GM10266 (cell line): ENCODE measurements at regions not wholly inside any gene's neighbourhood (a gene's known extent, or its start where the extent isn't known, plus 50 kb on each side); places are given as distances from the start of the nearest gene placed in this dataset.

Experiments
- DNase-seq: peaks from one replicate; pipeline ENCODE4 v3.0.0; 2012; ENCODE audit errors: extremely low spot score
- CTCF ChIP-seq: IDR thresholded peaks from 2 replicates; pipeline ENCODE4 v1.5.1; 2012; ENCODE audit warnings: mild to moderate bottlenecking, low read depth; ENCODE audit not compliant: control insufficient read depth, insufficient read depth; ENCODE audit errors: missing control alignments

DNA sequence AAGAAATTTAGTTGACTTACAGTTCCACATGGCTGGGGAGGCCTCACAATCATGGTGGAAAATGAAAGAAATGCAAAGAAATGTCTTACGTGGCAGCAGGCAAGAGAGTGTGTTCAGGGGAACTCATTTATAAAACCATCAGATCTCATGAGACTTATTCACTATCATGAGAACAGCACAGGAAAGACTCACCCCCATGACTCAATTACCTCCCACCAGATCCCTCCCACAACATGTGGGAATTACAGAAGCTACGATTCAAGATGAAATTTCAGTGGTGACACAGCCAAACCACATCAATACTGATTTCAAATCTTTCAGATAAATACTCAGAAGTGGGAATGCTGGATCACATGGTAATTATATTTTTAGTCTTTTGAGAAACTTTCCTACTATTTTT is 1357.9 kb downstream of the SLITRK5 start:
- no peak for TF ChIP-seq CTCF
- DNase-seq, result no peak

DNA sequence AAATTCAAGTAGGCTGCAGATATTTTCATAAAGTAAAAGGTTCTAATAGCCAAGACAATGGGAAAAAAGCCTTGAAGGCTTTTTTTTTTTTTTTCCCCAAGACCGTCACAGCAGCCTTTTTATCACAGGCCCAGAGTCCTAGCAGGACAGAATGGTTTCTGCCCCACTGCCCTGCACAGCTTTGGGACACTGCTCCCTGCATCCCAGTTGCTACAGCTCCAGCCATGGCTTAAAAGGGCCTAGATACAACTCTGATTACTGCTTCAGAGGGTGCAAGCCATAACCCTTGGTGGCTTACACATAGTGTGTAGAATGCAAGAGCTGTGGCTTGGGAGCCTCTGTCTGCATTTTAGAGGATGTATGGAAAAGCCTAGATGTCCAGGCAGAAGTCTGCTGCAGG is 1362.8 kb downstream of the SLITRK5 start:
- no peak for TF ChIP-seq CTCF
- no peak for DNase-seq

DNA sequence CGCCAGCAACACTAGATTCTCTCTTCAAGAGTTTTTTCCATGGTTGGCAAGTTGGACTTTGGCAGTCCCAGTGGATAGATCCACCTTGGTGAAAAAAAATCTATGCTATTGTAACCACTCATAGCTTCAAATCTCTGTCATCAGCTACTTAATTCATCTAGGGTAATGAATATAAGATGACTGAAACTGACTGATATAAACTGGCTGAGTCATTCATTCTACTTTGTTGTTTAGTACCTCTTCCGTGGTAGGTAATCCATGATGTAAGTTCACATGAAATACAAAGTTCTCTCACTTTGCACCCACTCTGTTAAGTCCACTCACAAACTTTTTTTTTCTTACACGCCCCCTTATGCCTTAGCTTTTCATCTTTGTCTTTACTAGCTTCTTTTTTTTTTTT is 1381.5 kb downstream of the SLITRK5 start:
- DNase-seq, result no peak
- TF ChIP-seq CTCF, result no peak

DNA sequence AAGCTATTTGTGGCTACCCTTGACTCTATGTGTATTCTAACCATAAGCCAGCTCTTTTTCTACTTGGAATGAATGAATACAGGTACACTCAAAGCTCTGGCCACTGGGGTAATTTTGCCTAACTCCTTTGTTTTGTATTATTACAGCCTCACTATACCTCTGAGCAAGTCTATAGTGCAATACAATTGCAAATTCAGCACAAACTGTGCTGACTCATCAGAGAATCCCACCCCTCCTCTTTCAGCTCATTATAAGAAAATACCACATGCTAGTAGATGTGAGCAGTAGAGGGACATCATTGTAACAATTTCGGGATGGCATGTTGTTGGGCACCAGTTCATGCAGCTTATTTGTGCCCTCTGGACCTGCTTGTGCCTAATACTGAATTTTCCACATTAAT is 1382.2 kb downstream of the SLITRK5 start:
- no peak for TF ChIP-seq CTCF
- DNase-seq, result no peak

DNA sequence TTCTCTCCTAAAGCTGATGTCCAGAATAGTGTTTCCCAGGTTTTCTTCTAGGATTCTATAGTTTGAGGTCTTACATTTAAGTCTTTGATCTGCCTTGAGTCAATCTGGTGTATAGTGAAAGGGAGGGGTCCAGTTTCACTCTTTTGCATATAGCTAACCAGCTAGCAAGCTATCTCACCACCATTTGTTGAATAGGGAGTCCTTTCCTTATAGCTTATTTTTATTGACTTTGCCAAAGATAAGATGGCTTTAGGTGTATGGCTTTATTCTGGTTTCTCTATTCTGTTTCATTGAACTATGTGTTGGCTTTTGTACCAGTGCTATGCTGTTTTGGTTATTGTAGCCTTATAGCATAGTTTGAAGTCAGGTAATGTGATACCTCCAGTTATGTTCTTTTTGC is 1386.1 kb downstream of the SLITRK5 start:
- TF ChIP-seq CTCF, result no peak
- no peak for DNase-seq

GRCh38 chr13:89057862-89058261 is 1386.7 kb downstream of the SLITRK5 start:
- TF ChIP-seq CTCF, result no peak
- no peak for DNase-seq

- no peak for TF ChIP-seq CTCF
- no peak for DNase-seq
Measured at GRCh38 chr13:89061821-89062220, 1390.7 kb downstream of the SLITRK5 start.
